Neutrophil (primary cell): ENCODE measurements at regions not wholly inside any gene's neighbourhood (a gene's known extent, or its start where the extent isn't known, plus 50 kb on each side); places are given as distances from the start of the nearest gene placed in this dataset.
A peak's percentile ranks its signal among the peaks of the same experiment; 100 is the strongest.

ENCODE experiments used
- H3K27ac ChIP-seq: fragments of 200-600 bp; sonication (generic); 2 replicates; pipeline ENCODE4 v1.5.1; 2016; ENCODE audit warnings: mild to moderate bottlenecking, moderate library complexity
- H3K27me3 ChIP-seq: fragments of 200-600 bp; sonication (generic); 2 replicates; pipeline ENCODE4 v1.6.0; 2016; ENCODE audit warnings: mild to moderate bottlenecking
- H3K36me3 ChIP-seq: fragments of 200-600 bp; sonication (generic); 2 replicates; pipeline ENCODE4 v1.5.1; 2017
- H3K4me1 ChIP-seq, 2 experiments: fragments of 200-600 bp in 1 of 2; sonication (generic) in 1 of 2; 1 replicate in 1 of 2; 2 replicates in 1 of 2; pipeline versions ENCODE4 v1.5.1 to v1.6.1; 2013 to 2016; ENCODE audit warnings: low read depth in 1 of 2, low read length in 1 of 2, mild to moderate bottlenecking in 1 of 2, moderate library complexity in 1 of 2; ENCODE audit not compliant: control insufficient read depth in 1 of 2, insufficient read depth in 1 of 2
- H3K4me3 ChIP-seq, 2 experiments: fragments of 200-600 bp in 1 of 2; sonication (generic) in 1 of 2; 1 replicate in 1 of 2; 2 replicates in 1 of 2; pipeline ENCODE4 v1.5.1; 2013 to 2016; ENCODE audit warnings: low read depth in 1 of 2, low read length in 1 of 2, mild to moderate bottlenecking in 1 of 2, moderate library complexity in 1 of 2
- H3K9me3 ChIP-seq: fragments of 200-600 bp; sonication (generic); 2 replicates; pipeline ENCODE4 v1.5.1; 2016
- CTCF ChIP-seq: fragments of 200-600 bp; sonication (generic); IDR thresholded peaks from 2 replicates; pipeline ENCODE4 v1.5.1; 2016; ENCODE audit warnings: antibody characterized with exemption

GRCh38 chr13:91132381-91132780 lies 215.1 kb upstream of the MIR17HG start:
- Histone ChIP-seq H3K36me3 (no peaks in the 10 kb centered on the region), H3K4me1 (peaks cover 0 to 5% of the 10 kb centered on the region in 2 experiments), H3K27me3 (no peaks in the 10 kb centered on the region), H3K27ac (no peak overlapping the region), H3K9me3 (no peaks in the 10 kb centered on the region), H3K4me3 (no peak overlapping the region)
- no peak for TF ChIP-seq CTCF

GRCh38 chr13:91132786-91133185 lies 214.7 kb upstream of the MIR17HG start:
- peaks cover 0 to 5% of the 10 kb centered on the region in 2 experiments for H3K4me1 ChIP-seq
- no peaks in the 10 kb centered on the region for H3K9me3 ChIP-seq
- H3K27ac ChIP-seq: no peak overlapping the region
- H3K27me3 ChIP-seq: no peaks in the 10 kb centered on the region
- no peaks in the 10 kb centered on the region for H3K36me3 ChIP-seq
- H3K4me3 ChIP-seq: no peak overlapping the region
- TF ChIP-seq CTCF: no peak

- Histone ChIP-seq H3K4me3 (no peak overlapping the region), H3K36me3 (no peaks in the 10 kb centered on the region), H3K27me3 (no peaks in the 10 kb centered on the region), H3K9me3 (no peaks in the 10 kb centered on the region), H3K4me1 (peaks cover 0 to 5% of the 10 kb centered on the region in 2 experiments), H3K27ac (no peak overlapping the region)
- peak; percentile 14 for TF ChIP-seq CTCF
These were observed 213.3 kb upstream of the MIR17HG start for GRCh38 chr13:91133941-91134802.

GRCh38 chr13:91134803-91135184 lies 212.7 kb upstream of the MIR17HG start:
- Histone ChIP-seq H3K27me3 (no peaks in the 10 kb centered on the region), H3K4me3 (no peak overlapping the region), H3K36me3 (no peaks in the 10 kb centered on the region), H3K4me1 (peaks cover 0 to 5% of the 10 kb centered on the region in 2 experiments), H3K27ac (no peak overlapping the region), H3K9me3 (no peaks in the 10 kb centered on the region)
- TF ChIP-seq CTCF: no peak

- no peak for TF ChIP-seq CTCF
- H3K4me1 ChIP-seq: peaks cover 0 to 5% of the 10 kb centered on the region in 2 experiments
- no peaks in the 10 kb centered on the region for H3K36me3 ChIP-seq
- no peak overlapping the region for H3K4me3 ChIP-seq
- no peaks in the 10 kb centered on the region for H3K27me3 ChIP-seq
- H3K9me3 ChIP-seq: no peaks in the 10 kb centered on the region
- no peak overlapping the region for H3K27ac ChIP-seq
These were observed 212.1 kb upstream of the MIR17HG start for GRCh38 chr13:91135376-91135775.
